Mucosa of descending colon (tissue), 3 donors: ENCODE measurements at regions not wholly inside any gene's neighbourhood (a gene's known extent, or its start where the extent isn't known, plus 50 kb on each side); places are given as distances from the start of the nearest gene placed in this dataset.

ENCODE experiments used
- ATAC-seq: fragments of 200-7000 bp; cut with Tn5 transposase; one replicate; pipeline ENCODE4 v1.9.1; 2020; ENCODE audit warnings: mild to moderate bottlenecking, moderate library complexity
- DNase-seq, 3 donors: peaks; one replicate each; pipeline ENCODE4 v3.0.0-alpha.2; 2020
- H3K36me3 ChIP-seq: fragments of 200-600 bp; one replicate; pipeline ENCODE4 v1.8.0; 2021; ENCODE audit warnings: low read depth, mild to moderate bottlenecking
- H3K4me1 ChIP-seq: fragments of 200-600 bp; one replicate; pipeline ENCODE4 v1.8.0; 2021; ENCODE audit warnings: low read depth, mild to moderate bottlenecking
- H3K4me3 ChIP-seq: fragments of 200-600 bp; one replicate; pipeline ENCODE4 v1.8.0; 2021; ENCODE audit warnings: mild to moderate bottlenecking
- H3K9me3 ChIP-seq: fragments of 200-600 bp; one replicate; pipeline ENCODE4 v1.8.0; 2021; ENCODE audit warnings: mild to moderate bottlenecking
- intact Hi-C, 2 donors: fragments of 100-400 bp; cut with DNase I in 1 of 2; cut with micrococcal nuclease in 1 of 2; formaldehyde crosslinking; loops; one replicate each; pipeline versions ENCODE4 v1.11.0 to v1.11.1; 2022; cut with DNase I, micrococcal nuclease
- TF ChIP-seq, protein P1 (sequence below): fragments of 200-600 bp; IDR thresholded peaks from one replicate; pipeline ENCODE4 v1.8.0; 2022; ENCODE audit warnings: antibody characterized with exemption, mild to moderate bottlenecking
- donor health status: DM: no; HTN: no; CAD: no; lungs with moderate emphysema.
- donor health status: DM: no; HTN: no; CAD: no.
- donor health status: DM: no; HTN: yes; CAD: no.

DNA sequence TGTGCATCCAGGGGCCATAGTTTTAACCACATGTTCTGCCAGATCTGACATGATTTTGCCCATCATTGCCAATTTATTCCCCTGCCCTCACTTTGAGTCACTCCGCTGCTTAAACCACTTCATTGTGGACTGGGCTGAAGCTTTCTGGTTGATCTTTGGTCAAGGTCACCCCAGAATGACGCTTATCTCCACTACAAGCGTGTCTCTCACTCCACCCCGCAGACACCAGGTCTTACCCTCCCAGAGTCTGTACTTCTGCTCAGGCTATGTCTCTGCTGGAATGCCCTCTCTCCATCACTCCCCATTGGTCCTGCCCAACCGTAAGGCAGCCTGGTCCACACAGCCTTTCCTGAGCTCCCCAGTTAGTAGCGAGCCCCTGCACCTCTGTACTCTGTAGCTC, 170.5 kb upstream of the SYT13 start:
- no peaks in the 10 kb centered on the region for H3K36me3 ChIP-seq
- H3K4me1 ChIP-seq = no peaks in the 10 kb centered on the region
- H3K9me3 ChIP-seq = no peaks in the 10 kb centered on the region
- no peak overlapping the region for H3K4me3 ChIP-seq
- ATAC-seq = no peak
- DNase-seq = no peak
- intact Hi-C loops = no loop called here
- TF ChIP-seq, protein P1, sequence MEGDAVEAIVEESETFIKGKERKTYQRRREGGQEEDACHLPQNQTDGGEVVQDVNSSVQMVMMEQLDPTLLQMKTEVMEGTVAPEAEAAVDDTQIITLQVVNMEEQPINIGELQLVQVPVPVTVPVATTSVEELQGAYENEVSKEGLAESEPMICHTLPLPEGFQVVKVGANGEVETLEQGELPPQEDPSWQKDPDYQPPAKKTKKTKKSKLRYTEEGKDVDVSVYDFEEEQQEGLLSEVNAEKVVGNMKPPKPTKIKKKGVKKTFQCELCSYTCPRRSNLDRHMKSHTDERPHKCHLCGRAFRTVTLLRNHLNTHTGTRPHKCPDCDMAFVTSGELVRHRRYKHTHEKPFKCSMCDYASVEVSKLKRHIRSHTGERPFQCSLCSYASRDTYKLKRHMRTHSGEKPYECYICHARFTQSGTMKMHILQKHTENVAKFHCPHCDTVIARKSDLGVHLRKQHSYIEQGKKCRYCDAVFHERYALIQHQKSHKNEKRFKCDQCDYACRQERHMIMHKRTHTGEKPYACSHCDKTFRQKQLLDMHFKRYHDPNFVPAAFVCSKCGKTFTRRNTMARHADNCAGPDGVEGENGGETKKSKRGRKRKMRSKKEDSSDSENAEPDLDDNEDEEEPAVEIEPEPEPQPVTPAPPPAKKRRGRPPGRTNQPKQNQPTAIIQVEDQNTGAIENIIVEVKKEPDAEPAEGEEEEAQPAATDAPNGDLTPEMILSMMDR = no peak

DNA sequence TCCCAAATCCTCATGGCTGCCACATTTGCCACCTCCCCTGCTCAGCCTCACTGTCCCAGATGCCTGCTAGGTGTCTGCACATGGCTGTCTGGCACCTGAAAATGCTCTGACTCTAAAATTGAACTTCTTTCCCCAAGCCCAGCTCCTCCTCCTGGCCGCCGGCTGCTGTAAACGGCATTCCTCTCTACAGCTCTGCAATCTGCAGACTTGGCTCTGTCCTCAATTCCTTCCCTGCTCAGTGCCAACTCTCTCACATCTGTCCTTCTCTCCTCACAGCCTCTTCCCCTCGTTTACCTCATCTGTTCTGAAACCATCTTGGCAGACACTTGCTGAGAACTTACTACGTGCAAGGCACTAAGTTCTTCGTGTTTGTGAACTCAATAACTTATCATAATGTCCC, 169.4 kb upstream of the SYT13 start:
- Histone ChIP-seq H3K4me1 (no peaks in the 10 kb centered on the region), H3K4me3 (no peak overlapping the region), H3K36me3 (no peaks in the 10 kb centered on the region), H3K9me3 (no peaks in the 10 kb centered on the region)
- DNase-seq (no peak), ATAC-seq (no peak)
- TF ChIP-seq, protein P1 = no peak
- intact Hi-C loops = no loop called here

DNA sequence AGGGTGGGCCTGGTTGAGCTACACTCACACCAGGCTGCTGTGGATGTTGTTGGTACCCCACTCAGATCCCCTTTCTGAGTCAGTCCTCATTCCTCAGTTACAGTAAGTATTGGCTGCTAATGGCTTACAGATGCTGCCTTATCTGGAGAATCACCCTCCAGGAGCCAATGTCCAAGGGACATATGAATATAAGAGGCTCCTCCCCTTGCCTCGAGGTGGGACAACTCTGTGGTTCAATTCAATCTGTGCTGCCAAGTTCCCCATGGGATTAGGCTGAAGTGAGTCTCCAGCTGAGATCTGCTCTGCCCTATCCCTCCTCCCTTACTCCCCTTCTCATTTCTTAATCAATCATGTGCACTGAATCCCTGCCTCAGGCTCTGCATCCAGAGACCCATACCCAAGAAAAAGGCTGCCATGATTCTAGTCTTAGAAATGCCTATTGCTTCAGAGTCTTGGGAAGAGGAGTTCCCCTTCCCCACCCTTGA, 168.8 kb upstream of the SYT13 start:
- ATAC-seq (no peak), DNase-seq (no peak)
- H3K9me3 ChIP-seq = no peaks in the 10 kb centered on the region
- H3K36me3 ChIP-seq = no peaks in the 10 kb centered on the region
- intact Hi-C loops = no loop called here
- H3K4me3 ChIP-seq = no peak overlapping the region
- H3K4me1 ChIP-seq = no peaks in the 10 kb centered on the region
- TF ChIP-seq, protein P1 = no peak

DNA sequence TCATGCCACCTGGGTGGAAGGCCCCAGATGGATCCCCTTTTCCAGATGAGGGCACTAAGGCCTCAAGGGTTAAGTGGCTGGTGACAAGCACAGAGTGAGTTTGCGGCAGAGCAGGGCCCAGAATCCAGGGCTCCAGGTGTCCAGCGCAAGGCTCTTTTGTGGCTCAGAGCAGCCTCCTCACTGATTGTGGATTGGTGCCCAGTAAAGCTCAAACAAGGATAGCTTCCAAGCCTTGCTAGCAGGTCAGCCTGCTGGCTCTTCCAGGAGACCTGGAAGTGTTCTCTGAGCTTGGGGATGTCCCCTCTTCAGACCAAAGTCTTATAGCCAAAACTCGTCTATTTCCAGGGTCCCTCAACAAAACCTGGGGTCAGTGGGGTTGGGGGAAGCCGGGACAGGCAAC, 167.6 kb upstream of the SYT13 start:
- no peak overlapping the region for H3K4me3 ChIP-seq
- H3K4me1 ChIP-seq = no peaks in the 10 kb centered on the region
- intact Hi-C loops = no loop called here
- no peak for DNase-seq
- TF ChIP-seq, protein P1 = no peak
- no peak for ATAC-seq
- no peaks in the 10 kb centered on the region for H3K9me3 ChIP-seq
- H3K36me3 ChIP-seq = no peaks in the 10 kb centered on the region

DNA sequence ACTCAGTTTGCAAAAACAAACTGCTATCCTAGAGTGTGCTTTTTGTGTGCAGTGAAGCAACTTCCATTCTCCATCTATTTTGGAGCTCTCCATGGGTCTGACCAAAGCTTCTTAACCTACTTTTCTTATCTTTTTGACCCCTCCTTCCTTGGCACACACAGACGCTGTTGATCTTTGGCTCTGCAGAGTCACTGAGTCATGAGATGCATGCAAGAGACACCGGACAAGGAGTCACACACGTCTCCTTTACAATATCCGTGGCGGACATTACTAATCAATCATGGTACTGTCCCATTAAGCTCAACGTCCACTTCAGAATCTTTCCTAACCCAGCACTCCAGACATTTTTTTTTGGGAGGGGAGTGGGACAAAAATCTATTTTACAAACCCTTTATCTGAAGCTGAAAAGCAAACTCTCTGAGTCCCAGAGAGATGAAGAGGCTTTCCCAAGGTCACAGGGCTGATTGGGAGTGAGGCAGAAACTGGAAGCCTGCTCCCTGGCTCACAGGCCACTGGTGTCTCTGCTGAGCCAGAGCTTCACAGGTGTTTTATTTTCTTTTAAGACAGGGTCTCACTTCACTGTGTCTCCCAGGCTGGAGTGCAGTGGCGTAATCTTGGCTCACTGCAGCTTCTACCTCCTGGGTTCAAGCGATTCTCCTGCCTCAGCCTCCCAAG, 165.8 kb upstream of the SYT13 start:
- ATAC-seq (no peak), DNase-seq (no peak)
- Histone ChIP-seq H3K36me3 (no peaks in the 10 kb centered on the region), H3K9me3 (no peaks in the 10 kb centered on the region), H3K4me1 (no peaks in the 10 kb centered on the region), H3K4me3 (no peak overlapping the region)
- intact Hi-C loops = no loop called here
- TF ChIP-seq, protein P1 = no peak

DNA sequence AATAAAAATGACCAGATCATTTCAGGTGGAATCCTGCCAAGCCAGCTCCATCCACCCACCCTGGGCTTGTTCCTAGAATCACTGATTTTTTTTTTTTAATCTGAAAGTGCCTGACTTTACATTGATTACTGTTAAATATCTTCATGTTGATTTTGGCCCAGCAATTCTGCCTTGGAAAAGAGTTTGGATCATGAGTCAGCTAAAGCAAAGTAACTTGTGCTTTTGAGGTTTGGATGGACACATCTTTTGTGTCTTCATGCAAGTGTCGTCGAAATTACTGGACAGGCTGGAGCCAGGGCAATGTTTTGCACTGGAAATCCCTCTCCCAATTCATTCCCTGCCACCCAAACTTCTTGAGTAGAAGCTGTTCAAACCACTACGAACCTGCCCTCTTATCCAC, 164.0 kb upstream of the SYT13 start:
- DNase-seq (no peak), ATAC-seq (no peak)
- H3K9me3 ChIP-seq = no peaks in the 10 kb centered on the region
- TF ChIP-seq, protein P1 = no peak
- no peak overlapping the region for H3K4me3 ChIP-seq
- no peaks in the 10 kb centered on the region for H3K36me3 ChIP-seq
- H3K4me1 ChIP-seq = no peaks in the 10 kb centered on the region
- intact Hi-C loops = no loop called here
